ENCODE measurements at regions not wholly inside any gene's neighbourhood (a gene's known extent, or its start where the extent isn't known, plus 50 kb on each side); places are given as distances from the start of the nearest gene placed in this dataset.

DNA sequence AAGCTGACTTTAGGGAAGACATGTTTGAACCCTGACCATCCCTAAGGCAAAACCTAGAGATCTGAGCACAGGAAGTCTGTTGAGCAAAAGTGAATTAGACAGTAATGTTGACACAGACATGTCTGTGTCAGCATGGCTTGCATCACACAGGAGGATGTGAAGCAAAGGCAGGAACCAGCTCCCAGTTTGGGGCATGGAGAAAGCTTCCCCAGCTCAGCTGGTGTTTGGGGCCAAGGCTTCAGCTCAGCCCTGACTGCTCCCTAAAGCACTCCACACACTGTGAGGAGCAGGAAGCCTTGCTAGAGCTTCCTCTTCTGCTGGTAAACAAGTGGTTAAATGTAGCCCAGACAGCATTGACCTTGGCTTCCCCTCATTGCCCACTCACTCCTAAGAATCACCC lies 153.8 kb upstream of the UBL3 start:
- Histone ChIP-seq H2AK5ac (ENCODE audit: low read depth, low read length) (no peak overlapping the region), H2BK15ac (ENCODE audit: low read length) (no peak overlapping the region), H4K8ac (ENCODE audit: extremely low read depth, insufficient read depth, low read length) (no peak overlapping the region), H2BK20ac (ENCODE audit: low read length) (no peak overlapping the region), H3K9me3 (ENCODE audit: insufficient read depth in 2 of 2, low read depth in 1 of 2, low read length in 1 of 2) (no peaks in the 10 kb centered on the region), H3K79me1 (ENCODE audit: low read depth, low read length) (no peaks in the 10 kb centered on the region), H3K23me2 (ENCODE audit: low read depth, low read length) (no peaks in the 10 kb centered on the region), H3K9ac (replicated peaks in 1 of 4; ENCODE audit: extremely low read depth in 1 of 4, low read depth in 3 of 4, low read length in 3 of 4) (no peak overlapping the region), H4K20me1 (replicated peaks in 1 of 2; ENCODE audit: control insufficient read depth in 1 of 2, insufficient read depth in 2 of 2, low read length in 2 of 2) (no peaks in the 10 kb centered on the region), H4K91ac (replicated peaks; ENCODE audit: insufficient read length, low read length) (no peak overlapping the region), H3K18ac (ENCODE audit: extremely low read depth, low read length) (no peak overlapping the region), H3K79me2 (ENCODE audit: control insufficient read depth in 1 of 2, insufficient read depth in 2 of 2, low read length in 2 of 2) (no peaks in the 10 kb centered on the region), H3K4me2 (ENCODE audit: insufficient read depth in 1 of 2, low read depth in 2 of 2, low read length in 2 of 2) (no peak overlapping the region), H2BK5ac (ENCODE audit: low read depth, low read length) (no peak overlapping the region), H3K4ac (replicated peaks; ENCODE audit: insufficient read length, low read depth, low read length) (no peak overlapping the region), H3K4me1 (replicated peaks in 1 of 4; ENCODE audit: control insufficient read depth in 3 of 4, insufficient read depth in 4 of 4, low read length in 3 of 4) (peaks cover 0 to 2% (median 0%) of the 10 kb centered on the region in 4 experiments; a peak in 1 of 7 replicates), H3K4me3 (ENCODE audit: extremely low read depth in 1 of 4, insufficient read depth in 2 of 4, low read depth in 3 of 4, low read length in 4 of 4) (no peak overlapping the region), H4K5ac (ENCODE audit: insufficient read length, low read depth, low read length) (no peak overlapping the region), H3K56ac (replicated peaks; ENCODE audit: insufficient read length, low read depth, low read length) (no peak overlapping the region), H3K23ac (ENCODE audit: insufficient read length) (no peak overlapping the region), H3K27ac (ENCODE audit: low read depth, low read length) (no peak overlapping the region), H2BK12ac (ENCODE audit: low read depth, low read length) (no peak overlapping the region), H3K27me3 (replicated peaks in 1 of 4; ENCODE audit: control insufficient read depth in 3 of 4, extremely low read depth in 1 of 4, insufficient read depth in 3 of 4, low read length in 3 of 4) (no peaks in the 10 kb centered on the region), H3K14ac (ENCODE audit: insufficient read length) (no peak overlapping the region), H3K36me3 (ENCODE audit: control insufficient read depth in 2 of 4, insufficient read depth in 4 of 4, low read length in 3 of 4) (no peaks in the 10 kb centered on the region), H2AFZ (ENCODE audit: low read length) (0 out of 2 replicates have a peak overlapping the region, but pooled peaks have one; percentile 40), H2BK120ac (replicated peaks; ENCODE audit: low read depth, low read length) (no peak overlapping the region)
- DNase-seq (ENCODE audit: low read depth in 1 of 2, low spot score in 2 of 2) (no peak), FAIRE-seq (no peak)
- POLR2A ChIA-PET (ENCODE audit: partially characterized antibody): interaction anchor here (1.1 kb wide), 1 partner anchor 10 kb away, joined by 4 read pairs; no protein-coding TSS in a partner anchor
- CTCF ChIA-PET (ENCODE audit: partially characterized antibody): interaction anchor here (2.1 kb wide), 1 partner anchor 11 kb away, joined by 6 read pairs; no protein-coding TSS in a partner anchor
- TF ChIP-seq POU5F1 (IDR thresholded peaks at IDR 0.05; ENCODE audit: low read depth, low read length): no peak
